ENCODE measurements at regions not wholly inside any gene's neighbourhood (a gene's known extent, or its start where the extent isn't known, plus 50 kb on each side); places are given as distances from the start of the nearest gene placed in this dataset.

DNA sequence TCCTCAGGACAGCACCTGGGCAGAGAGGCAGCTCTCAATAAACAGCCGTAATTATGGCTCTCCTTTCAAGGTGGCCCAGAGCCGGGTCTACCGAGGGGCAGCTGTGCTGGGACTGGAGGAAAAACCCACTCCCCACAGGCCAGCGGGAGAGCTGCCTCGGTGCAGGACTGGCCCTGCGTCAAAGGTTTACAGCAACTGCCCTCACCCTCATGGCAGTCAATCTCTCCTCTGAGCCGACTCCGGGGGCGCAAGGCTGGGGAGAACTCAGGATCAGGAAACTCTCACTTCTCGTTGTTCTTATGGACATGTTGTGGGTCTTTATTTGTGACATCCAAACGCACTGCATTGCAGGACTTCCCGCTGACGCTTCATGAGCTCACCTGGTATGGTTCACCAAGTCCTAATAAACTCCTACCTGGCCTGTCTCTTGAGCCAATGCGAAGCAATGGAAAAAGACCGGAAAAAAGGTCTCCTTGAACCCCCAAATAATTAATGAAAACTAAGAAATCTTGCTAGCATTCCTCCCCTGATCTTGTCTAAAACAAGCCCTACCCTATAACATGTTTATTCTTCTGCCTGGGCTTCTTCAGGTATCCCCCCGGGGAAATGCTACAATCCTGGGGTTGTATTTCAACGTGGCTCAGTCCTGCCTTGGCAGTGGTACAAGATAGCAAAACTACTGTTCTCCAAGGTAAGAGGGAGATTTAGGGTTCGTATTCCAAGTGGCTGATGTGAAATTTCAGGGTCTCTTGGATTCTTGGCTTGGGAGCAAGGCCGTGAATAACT lies 50.1 kb upstream of the CDKN2AIP start:
- TF ChIP-seq IRF2 (CRISPR knock-in tag; IDR thresholded peaks at IDR 0.05): no peak
- TF ChIP-seq EP300 (IDR thresholded peaks at IDR 0.05; ENCODE audit: low read depth in 2 of 2, low read length in 2 of 2): no peak
- no peak for TF ChIP-seq EP300 (CRISPR knock-in tag; IDR thresholded peaks at IDR 0.05; ENCODE audit: borderline replicate concordance)
- TF ChIP-seq MAFK (conservative IDR thresholded peaks at IDR 0.05 in 1 of 2, IDR thresholded peaks at IDR 0.05 in 1 of 2; ENCODE audit: low read length in 2 of 2): no peak
- no peak for TF ChIP-seq RFX5 (IDR thresholded peaks at IDR 0.05; ENCODE audit: low read depth, low read length)
- TF ChIP-seq FOXK2 (IDR thresholded peaks at IDR 0.05): no peak
- TF ChIP-seq PRMT3 (CRISPR knock-in tag; IDR thresholded peaks at IDR 0.05; ENCODE audit: borderline replicate concordance, low read depth): no peak
- TF ChIP-seq RERE (CRISPR knock-in tag; IDR thresholded peaks at IDR 0.05; ENCODE audit: low read depth): no peak

Data from HepG2 (cell line).